ENCODE measurements at regions not wholly inside any gene's neighbourhood (a gene's known extent, or its start where the extent isn't known, plus 50 kb on each side); places are given as distances from the start of the nearest gene placed in this dataset.

DNA sequence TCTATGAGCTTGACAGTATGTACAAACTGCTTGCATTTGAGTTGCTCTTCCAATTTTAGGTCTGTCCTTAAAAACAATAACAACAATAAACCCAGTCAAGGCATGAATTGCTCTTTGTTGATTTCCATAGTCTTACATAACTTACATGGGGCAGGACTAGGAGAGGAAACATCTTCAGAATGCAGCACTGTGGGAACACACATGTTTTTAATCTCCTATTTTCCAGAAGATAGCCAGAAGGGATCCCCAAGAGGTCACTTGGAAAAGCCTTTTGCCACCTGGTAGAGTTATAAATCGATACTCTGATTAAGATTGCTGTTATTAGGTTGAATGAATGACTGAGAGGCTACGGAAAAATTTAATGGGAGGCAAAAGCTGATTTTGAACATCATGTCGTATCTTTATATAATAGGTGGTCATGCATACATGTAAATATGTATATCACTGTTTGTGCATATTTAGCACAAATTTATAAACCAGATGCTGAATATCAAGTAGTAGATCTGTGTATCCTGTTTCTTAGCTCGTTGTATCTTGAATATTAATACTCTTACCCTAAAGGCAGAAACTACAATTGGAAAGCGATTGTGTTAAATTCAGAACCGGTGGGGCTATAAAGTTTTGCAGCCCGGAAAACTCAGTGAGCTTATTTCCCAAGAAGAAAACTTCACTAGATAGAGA is 479.4 kb upstream of the TCF4 start:
- no peak for DNase-seq

DNA sequence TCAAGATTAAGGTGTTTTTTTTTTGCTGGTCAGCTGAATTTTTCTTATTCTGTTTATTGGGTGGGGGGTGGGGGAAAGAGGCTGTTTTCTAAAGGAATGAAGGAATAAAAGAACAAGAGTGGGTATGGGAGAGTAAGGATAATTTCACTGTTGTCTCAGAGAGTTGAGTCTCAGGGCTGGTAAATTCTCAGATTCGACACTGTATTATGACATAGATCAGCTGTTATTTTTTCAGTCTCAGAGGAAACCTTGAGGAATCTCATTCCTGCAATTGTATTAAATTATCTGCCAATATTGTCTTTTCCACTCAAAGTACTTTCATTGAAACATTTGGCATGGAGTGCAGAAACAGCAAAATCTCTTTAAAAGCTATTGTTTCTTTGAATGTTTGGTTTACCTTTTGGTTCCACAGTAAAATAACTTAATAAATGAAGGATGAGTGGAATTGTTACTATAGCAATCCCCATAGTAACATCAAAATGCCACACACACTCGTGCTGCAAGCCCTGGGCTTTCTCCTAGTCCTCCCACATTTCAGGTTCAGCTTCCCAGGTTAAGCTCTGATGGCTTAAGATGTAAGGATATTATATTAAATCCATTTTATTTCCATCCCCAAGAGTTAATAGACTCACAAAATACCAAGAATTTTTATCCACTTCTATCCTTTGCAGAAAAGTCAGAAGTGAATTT is 478.7 kb upstream of the TCF4 start:
- DNase-seq = no peak

DNA sequence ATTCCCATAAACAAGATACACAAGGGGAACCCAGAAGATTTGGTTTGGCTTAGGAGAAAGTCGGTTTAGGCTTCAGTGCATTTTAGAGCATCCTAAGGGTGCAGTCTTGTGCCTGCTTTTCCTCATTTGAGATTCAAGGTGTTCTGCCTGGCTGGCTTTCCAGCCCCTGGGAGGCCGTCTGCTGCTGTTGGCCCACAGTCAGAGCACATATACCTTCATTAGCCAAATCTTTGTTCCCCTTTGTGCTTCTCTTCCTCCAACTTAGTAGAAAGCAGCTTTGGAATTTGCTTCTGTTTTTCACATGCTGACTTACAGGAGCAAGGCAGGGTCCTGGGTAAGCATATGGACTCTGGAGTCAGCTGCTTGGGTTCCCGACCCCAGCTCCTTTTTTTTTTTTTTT is 477.1 kb upstream of the TCF4 start:
- no peak for DNase-seq

DNA sequence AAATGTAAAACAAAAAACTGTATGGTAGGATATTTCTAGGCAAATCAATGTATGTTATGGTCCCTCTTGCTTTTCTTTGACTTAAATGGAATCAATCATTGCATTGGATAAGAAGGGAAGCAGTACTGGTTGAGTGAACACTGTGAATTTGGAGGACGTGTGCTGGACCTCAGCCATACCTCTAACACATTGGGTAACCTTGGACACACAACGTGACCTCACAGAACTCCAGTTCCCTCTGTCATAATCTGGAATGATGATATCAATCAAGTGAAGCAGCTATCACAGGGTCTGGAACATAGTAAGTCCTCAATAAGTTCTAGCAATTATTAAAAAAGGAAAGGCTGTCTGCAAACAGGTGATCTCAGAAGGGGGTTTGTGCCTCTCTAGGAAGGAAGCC is 474.9 kb upstream of the TCF4 start:
- DNase-seq = no peak

DNA sequence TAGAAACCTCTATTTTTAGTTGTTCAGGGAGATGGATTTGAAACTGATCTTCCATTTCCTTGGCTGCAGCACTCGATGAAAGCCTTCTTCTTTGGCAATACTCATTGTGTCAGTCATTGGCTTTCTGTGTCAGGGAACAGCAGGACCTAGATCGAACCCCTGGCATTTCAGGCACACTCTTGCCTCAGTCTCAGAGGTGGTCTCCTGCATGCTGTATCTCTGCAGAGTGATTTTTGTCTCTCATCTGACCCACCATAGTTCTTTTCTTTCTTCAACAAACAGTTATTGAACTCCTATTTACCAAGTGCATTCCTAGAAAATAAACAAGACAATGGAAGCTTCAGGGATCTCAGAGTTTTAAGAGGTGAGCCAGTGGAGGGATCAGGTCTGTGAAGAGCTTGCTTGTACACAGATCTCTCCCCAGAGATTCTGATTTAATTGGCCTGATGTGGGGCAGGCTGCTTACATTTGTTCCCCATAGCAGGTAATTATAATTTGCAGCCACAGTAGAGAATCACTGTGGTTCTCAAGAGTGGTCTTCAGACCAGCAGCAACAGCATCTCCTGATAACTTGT is 473.1 kb upstream of the TCF4 start:
- no peak for DNase-seq

DNA sequence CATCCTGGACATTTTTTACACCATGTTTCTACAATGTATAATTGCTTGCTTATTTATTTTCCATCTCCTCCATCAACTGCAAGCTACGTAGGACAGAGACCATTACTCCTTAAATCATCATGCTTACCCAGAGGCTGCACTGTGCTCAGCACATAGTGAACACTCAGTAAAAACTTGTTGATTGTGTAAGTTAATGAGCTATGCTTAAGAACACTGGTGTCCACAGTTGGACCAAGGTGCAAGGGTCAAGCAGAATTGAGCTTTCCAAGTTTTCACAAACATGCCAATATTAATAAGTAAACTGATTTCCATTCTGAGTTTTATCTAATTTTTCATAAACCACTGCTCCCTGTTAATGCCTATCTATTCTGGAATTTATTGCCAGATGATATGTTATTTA is 464.2 kb upstream of the TCF4 start:
- DNase-seq = no peak

DNA sequence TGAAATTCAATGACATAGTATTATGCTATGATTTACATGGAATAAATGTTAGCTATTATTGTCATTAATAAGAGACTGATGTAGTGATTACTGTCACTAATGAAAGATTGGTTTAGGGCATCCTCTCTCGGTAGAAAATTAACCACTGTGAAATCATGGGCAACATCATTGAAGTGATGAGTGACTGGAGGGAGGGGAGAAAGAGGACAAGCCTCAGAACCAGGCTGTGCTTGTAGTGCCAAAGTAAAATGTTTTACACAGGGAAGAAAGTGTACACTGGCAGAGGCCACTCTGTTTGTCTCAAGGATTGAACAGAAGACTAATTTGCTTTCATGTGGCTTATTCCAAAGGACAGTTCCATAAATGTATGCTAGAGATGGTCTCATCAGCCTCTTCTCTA is 456.2 kb upstream of the TCF4 start:
- DNase-seq = no peak

DNA sequence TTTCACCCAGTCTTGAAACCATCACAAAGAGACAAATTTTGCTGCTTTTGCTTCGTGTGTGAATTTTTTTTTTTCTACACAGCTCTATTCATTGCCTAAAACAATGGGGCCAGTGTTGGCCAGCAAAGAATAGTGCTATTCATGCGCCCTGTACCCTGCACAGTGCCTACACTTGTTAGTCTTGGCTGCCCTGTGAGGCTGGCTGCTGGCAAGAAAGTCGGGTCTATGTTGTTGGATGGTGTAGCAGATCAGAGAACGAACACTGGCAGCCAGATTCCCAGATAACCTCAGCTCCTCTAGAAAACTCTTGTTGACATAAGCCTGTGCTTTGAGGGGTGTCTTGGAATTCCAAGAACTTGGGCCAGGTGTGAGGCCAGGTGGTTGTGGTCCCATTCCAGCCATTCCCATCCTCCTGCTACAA is 455.7 kb upstream of the TCF4 start:
- DNase-seq = no peak

DNA sequence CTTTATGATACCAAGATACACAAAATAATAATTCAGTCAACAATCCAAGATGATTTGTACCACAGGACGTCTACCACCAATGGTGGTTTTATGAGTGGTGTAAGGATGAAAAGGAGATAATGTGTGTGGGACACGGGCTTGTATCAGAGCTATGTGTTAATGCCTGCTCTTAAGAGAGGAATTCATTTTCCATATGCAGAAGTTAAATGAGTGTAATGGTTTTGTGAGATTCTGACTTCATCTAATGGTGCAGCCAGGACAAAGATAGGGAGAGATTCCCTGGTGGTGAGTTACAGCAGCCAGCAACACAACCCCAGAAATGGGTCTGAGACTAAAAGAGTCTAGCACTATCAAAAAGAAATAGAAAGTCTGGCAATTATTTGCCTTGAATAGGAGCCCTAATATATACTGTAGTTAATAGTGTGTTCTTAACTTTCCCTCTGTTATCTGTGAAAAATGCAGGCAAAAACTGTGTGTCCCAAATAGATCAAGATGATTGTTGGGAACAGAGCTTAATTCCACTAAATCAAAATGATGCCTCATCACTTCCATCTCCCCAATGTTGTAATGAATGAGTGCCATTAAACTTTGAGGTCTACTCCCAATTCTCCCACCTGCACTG is 455.0 kb upstream of the TCF4 start:
- no peak for DNase-seq

DNA sequence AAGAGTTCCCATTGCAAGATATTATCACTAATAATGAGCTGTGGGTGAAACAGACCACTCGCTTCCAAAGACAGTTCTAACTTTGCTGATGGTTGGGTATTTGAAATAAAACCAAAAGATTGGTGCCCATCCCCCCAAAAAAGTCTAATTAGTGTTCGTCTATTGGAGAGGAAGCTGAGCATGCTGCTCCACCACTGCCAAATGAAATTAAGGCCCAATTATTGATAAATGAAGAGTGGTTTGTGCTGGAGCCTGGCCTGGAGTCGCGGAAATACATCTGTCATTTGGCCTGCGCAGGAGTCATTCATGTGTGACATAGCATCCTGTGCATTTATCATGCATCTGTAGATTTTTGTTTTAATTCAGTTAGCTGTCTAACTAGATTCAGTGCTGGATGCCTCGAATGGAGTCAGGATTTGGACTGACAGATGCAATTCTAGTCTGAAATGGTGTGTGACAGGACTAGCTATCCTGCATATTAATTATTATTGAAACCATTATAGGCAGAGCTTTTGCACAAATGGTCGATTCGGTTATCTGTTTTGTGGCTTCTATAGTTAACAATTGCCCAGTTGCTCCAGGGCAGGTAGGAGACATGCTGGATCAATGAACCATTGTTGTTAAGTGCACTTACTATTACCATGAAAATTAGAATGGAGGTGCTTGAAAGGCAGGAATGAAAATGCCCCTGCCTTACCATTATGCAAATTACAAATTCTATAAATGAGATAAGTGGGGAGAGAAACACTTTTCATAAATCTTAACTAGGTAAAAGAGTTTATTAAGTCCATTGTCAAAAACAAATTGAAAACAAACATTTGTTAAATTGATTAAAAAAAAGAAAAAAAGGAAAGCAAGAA is 450.4 kb upstream of the TCF4 start:
- no peak for DNase-seq

DNA sequence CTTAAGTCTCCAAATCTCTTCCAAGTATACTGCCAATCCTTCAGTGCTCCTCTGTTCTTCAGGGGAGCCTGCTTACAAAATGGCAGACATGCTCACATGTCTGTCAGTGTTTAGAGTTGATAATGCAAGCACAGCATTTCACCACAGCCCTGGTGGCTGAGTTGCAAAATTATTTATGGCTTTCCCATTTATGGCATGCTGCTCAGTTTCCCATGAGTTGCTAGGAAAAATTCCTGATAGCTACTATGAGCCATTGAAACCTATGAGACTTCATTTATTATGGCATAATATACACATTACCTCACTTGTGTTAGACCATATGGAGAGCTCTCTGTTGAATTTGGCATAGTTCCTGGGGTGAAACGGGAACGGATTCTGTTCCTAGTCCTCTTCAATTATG is 448.7 kb upstream of the TCF4 start:
- DNase-seq = no peak

DNA sequence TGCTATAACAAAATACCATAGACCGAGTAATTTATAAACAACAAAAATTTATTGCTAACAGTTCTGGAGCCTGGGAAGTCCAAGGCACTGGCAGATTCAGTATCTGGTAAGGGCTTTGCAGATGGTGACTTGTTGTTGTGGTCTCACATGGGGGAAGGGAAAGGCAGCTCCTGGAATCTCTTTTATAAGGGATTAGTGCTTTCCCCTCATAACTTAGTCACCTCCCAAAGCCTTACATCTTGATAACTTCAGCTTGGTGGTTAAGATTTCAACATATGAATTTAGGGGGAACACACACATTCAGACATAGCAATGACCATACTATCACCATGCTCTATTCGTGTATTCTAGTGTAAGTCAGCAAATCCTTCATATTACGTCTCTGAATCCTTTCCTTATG is 447.6 kb upstream of the TCF4 start:
- DNase-seq = no peak

DNA sequence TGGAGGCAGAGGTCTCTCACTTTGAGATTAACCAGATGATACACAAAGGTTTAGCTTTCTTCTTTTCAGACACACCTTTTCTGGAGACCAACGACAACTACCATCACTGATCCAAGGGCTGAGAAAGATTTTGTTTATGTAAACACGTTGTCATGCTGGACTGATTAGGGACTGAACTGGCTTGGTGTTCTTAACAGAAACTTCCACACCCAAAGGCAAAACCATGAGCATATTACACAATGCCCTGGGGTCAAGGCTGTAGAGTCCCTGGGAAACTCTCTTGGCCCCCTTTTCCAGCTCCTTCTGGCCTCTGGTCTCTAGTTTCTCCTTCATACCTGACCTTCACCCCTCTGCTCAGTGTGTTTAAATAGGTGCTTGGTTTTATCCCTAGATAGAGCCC is 447.0 kb upstream of the TCF4 start:
- DNase-seq = no peak

DNA sequence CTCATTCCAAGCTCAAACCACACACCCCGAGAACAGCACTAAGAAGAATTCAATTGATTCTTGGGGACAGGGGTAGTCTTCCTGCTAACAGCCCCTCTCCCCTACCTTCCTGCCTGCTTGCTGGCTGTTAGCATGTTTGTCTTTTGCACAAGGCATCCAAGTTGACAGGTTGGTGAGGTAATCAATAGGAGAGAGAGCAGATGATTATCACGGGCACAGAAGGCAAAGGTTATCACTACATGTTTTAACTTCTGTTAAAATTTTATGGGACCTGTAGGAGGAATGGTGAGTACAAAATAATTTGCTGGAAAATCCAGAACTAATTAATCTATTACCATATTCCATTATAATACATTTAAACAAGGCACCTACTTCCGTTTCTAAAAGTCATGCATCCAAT is 442.1 kb upstream of the TCF4 start:
- no peak for DNase-seq

DNA sequence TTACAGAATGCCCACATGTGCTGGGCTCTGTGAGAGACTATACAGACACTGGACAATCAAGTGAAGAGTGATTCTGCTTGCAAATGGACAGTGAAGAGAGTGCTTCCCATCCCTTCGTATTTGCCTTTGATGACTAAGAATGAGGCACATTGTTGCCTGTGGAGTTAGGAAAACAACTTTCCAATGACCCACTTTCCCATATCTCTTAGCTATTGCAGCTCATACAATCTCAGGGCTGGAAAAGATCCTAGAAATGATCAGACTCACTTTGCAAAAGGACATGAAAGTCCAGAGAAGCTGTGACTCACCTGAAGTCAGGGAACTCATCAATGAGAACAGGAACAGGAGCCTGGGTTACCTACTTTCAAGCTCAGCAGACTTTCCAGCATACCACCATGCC is 440.5 kb upstream of the TCF4 start:
- no peak for DNase-seq

DNA sequence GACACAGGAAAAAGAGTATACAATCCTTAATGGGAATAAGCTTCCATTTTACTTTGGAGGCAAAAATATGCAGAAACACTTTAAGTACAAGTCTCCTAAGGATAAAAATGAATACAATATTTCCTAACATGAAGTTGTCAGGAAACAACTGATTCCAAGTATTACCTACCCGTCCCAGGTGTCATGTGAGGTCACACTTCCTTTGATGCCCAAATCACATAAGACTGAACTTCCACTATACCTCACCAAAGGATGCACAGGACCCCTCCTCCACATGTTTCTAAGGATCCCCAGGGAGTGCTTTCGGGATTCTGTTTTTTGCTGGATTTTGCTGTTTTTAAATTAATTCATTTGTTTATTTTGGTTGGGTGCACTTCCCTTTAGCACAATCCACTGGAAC is 438.5 kb upstream of the TCF4 start:
- DNase-seq = no peak

DNA sequence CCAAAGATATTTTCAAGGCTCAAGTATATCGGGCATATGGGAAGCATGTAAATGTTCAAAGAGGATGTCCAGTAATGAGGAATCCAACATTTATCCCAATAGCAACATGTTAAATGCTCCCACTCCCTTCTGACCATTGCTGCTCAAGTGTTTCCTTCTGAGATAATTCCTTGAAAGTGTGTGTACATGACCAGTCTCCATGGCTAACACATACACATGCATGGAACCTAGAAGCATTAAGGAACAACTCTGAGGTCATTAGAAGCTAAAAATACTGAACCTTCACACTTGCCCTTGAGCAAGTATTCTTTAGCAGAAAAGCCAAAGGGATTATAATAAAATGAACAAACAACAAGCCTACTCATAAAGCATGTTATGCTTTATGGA is 433.8 kb upstream of the TCF4 start:
- DNase-seq = no peak

DNA sequence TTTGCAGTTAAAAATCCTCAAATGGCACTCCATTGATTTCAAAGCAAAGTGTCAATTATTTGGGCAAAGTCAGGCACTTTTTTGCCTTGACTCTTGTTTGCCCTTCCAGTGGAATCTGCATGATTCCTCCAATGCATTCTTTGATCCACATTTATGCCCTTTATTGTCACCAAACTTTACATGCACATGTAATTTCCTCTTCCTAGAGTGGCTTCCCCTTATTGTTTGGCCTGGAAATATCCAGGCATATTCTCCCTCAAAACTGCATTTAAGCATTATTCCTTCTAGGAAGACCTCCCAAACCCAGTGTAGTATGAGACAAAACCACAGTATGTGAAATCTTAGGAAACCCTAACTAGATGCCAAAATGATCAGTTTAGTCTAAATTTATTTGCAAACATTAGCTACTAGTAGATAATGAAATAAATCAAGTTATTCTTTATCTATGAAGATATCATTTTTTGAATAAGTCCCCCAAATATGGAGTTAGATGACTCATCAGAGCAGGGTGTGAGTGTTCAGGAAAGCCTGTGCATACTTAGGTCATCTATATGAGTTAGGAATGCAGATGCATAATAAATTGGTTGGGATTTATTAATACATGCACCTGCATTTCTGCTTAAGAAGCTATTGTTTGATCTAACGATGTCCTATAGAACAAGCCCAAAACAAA is 433.3 kb upstream of the TCF4 start:
- no peak for DNase-seq

DNA sequence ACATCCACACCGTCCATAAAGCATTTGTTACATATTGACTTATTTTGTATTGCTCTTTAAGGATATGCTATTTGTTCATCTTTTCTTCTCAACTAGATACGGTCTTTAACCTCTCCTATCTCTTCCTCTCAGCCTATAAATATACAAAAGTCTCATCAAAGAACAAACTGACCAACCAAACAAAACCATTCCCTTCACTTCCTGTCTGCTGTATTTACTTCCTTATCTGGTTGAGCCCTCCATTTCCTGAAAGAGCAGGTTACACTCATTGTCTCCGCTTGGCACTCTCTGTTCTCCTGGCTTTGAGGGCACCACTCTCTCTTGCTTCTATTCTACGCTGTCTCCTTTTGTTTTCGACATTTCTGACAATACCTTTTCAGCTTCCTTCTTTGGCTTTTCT is 431.9 kb upstream of the TCF4 start:
- DNase-seq = no peak

DNA sequence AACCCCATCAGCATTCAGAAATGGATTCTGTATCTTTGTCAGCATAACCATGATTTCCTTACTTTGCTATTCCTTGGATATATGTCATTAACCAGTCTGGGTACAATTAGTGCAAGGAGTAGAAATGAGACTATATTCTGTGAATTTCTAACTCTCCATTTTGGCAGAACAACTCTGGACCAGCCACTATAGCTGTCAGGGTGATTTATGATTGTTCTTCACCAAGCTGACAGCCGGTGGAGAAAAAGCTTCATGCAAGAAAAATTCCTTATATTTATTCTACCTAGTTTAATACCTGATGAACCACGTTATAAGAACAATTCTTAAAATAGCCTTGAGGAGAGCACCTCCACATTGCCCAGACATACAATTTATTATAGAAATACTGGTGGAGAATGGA is 431.2 kb upstream of the TCF4 start:
- DNase-seq = no peak

DNA sequence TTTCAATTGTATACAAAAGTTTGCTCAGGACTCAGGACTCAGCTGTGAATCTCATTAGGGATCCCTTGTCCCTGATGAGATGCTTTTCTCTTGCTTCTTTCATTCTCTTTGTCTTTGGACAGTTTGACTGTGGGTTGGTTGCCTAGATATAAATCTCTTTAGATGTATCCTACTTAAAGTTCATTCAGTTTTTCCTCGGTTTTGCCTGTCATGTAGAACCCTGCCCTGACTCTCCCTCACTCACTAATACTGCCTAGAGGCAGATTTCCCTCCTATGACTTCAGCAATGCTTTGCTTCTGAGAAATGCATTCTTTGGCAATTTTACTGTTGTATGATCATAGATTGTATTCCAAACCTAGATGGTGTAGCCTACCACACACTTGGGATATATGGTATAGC is 421.4 kb upstream of the TCF4 start:
- no peak for DNase-seq

DNA sequence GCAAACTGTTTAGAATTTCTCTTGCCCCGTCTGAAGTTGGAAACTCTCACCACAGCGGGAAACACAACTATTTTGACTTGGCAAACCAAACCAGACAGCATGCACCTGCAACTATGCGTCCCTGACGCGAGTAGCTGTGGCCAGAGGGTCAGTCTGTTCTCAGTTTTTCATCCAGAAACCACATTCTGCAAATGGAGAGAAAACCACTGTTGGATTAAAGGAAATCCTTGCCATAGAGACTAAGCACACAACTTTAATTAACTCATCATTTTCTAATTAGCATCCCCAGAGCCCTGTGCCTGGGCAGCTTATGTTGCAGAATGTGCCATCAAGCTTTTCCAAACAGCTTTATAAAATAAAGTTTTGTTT is 415.7 kb upstream of the TCF4 start:
- DNase-seq = no peak
